ENCODE measurements at regions not wholly inside any gene's neighbourhood (a gene's known extent, or its start where the extent isn't known, plus 50 kb on each side); places are given as distances from the start of the nearest gene placed in this dataset.

- H3K9ac ChIP-seq (ENCODE audit: low read length in 2 of 2): no peak overlapping the region
- H3K9me3 ChIP-seq (ENCODE audit: control insufficient read depth in 2 of 2, low read length in 2 of 2): no peaks in the 10 kb centered on the region
- H3K27ac ChIP-seq (ENCODE audit: low read length): no peak overlapping the region
- H3K4me1 ChIP-seq (ENCODE audit: control insufficient read depth, insufficient read depth, low read length): peaks cover 2% of the 10 kb centered on the region
- no peak overlapping the region for H3K4me3 ChIP-seq (ENCODE audit: low read length in 2 of 2)
- H3K27me3 ChIP-seq (ENCODE audit: control insufficient read depth in 1 of 2, insufficient read depth in 2 of 2, low read length in 2 of 2): peaks cover 0 to 2% of the 10 kb centered on the region in 2 donors
- H3K36me3 ChIP-seq (ENCODE audit: control insufficient read depth in 2 of 2, insufficient read depth in 2 of 2, low read length in 2 of 2): no peaks in the 10 kb centered on the region
These were observed 120.5 kb upstream of the CCDC68 start for GRCh38 chr18:55079481-55080355.

DNA sequence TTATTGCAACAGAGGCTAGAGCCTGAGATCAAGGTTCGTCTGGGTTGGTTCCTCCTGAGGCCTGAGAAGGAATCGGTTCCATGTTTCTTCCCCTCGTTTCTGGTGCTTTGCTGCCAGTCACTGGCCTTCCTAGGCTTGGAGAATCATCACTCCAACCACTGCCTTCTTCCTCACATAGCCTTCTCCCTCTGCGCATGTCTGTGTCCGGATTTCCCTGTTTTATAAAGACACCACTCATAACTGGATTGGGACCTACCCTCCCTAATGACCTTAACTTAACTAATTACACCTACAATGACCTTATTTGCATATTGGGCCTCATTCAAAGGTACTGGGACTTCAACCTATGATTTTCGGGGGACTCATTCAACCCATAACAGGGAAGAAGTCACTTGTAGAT lies 119.8 kb upstream of the CCDC68 start:
- Histone ChIP-seq H3K36me3 (ENCODE audit: control insufficient read depth in 2 of 2, insufficient read depth in 2 of 2, low read length in 2 of 2) (no peaks in the 10 kb centered on the region), H3K4me3 (ENCODE audit: low read length in 2 of 2) (no peak overlapping the region), H3K27me3 (ENCODE audit: control insufficient read depth in 1 of 2, insufficient read depth in 2 of 2, low read length in 2 of 2) (peaks cover 0 to 2% of the 10 kb centered on the region in 2 donors), H3K9me3 (ENCODE audit: control insufficient read depth in 2 of 2, low read length in 2 of 2) (peaks cover 0 to 2% of the 10 kb centered on the region in 2 donors), H3K9ac (ENCODE audit: low read length in 2 of 2) (no peak overlapping the region), H3K4me1 (ENCODE audit: control insufficient read depth, insufficient read depth, low read length) (peaks cover 2% of the 10 kb centered on the region), H3K27ac (ENCODE audit: low read length) (no peak overlapping the region)

DNA sequence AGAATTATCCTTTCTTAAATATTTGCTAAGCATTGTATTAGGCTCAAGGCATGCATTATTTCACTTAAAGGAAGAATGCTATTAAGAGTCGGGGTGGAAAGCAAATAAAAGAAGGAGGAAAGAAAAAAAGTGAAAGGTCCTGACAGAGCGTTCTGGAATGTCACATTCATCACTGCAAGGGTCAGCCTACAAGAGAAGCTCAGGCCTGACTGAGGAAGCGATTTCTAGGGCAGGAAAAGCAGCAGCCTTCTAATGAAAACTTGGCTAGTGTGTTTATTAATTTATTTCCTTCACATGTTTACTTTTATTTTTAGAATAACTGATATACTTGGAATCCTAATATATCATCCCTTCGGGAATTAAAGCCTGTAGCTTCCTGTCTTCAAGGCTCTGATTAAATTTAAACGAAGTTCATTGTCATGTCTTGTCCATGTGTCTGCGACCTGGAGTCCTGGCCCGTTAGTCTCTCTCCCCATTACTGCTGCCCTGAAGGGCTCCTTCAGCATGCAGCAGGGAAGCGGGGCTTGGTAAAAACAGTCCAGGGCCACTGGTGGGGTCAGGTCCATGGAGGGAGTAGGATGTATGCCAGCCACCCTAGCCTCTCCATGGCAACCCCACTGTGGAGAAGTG lies 119.2 kb upstream of the CCDC68 start:
- Histone ChIP-seq H3K9me3 (ENCODE audit: control insufficient read depth in 2 of 2, low read length in 2 of 2) (peaks cover 0 to 4% of the 10 kb centered on the region in 2 donors), H3K36me3 (ENCODE audit: control insufficient read depth in 2 of 2, insufficient read depth in 2 of 2, low read length in 2 of 2) (no peaks in the 10 kb centered on the region), H3K27ac (ENCODE audit: low read length) (no peak overlapping the region), H3K27me3 (ENCODE audit: control insufficient read depth in 1 of 2, insufficient read depth in 2 of 2, low read length in 2 of 2) (peaks cover 0 to 2% of the 10 kb centered on the region in 2 donors), H3K4me1 (ENCODE audit: control insufficient read depth, insufficient read depth, low read length) (peaks cover 2% of the 10 kb centered on the region), H3K9ac (ENCODE audit: low read length in 2 of 2) (no peak overlapping the region), H3K4me3 (ENCODE audit: low read length in 2 of 2) (no peak overlapping the region)

- H3K36me3 ChIP-seq (ENCODE audit: control insufficient read depth in 2 of 2, insufficient read depth in 2 of 2, low read length in 2 of 2): no peaks in the 10 kb centered on the region
- H3K27me3 ChIP-seq (ENCODE audit: control insufficient read depth in 1 of 2, insufficient read depth in 2 of 2, low read length in 2 of 2): peaks cover 0 to 2% of the 10 kb centered on the region in 2 donors
- no peak overlapping the region for H3K9ac ChIP-seq (ENCODE audit: low read length in 2 of 2)
- peaks cover 2% of the 10 kb centered on the region for H3K4me1 ChIP-seq (ENCODE audit: control insufficient read depth, insufficient read depth, low read length)
- no peak overlapping the region for H3K27ac ChIP-seq (ENCODE audit: low read length)
- peaks cover 0 to 4% of the 10 kb centered on the region in 2 donors for H3K9me3 ChIP-seq (ENCODE audit: control insufficient read depth in 2 of 2, low read length in 2 of 2)
- no peak overlapping the region for H3K4me3 ChIP-seq (ENCODE audit: low read length in 2 of 2)
These were observed 117.5 kb upstream of the CCDC68 start for GRCh38 chr18:55076643-55077218.

DNA sequence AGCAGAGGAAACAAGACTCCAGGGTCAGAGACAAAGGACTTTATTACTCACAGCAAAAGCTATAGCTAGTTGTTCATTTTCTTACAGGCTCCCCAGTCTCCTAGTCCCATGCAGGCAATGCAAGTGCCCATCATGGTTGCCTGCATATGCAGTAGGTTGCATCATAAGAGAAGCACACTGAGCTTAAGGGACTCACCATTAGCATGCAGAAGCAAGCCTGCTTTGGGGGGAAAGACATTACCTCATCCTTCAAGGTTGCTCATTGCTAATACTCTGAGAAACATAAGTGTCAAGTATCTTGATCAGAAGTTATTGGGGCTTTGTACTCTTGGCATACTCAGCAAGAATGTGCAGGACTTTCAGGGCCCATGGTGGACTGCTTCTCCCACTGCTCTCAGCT lies 114.6 kb upstream of the CCDC68 start:
- peaks cover 0 to 4% of the 10 kb centered on the region in 2 donors for H3K9me3 ChIP-seq (ENCODE audit: control insufficient read depth in 2 of 2, low read length in 2 of 2)

GRCh38 chr18:55073116-55073515 lies 113.9 kb upstream of the CCDC68 start:
- Histone ChIP-seq H3K9me3 (ENCODE audit: control insufficient read depth in 2 of 2, low read length in 2 of 2) (peaks cover 0 to 4% of the 10 kb centered on the region in 2 donors), H3K9ac (ENCODE audit: low read length in 2 of 2) (no peak overlapping the region), H3K36me3 (ENCODE audit: control insufficient read depth in 2 of 2, insufficient read depth in 2 of 2, low read length in 2 of 2) (no peaks in the 10 kb centered on the region), H3K4me3 (ENCODE audit: low read length in 2 of 2) (no peak overlapping the region), H3K27me3 (ENCODE audit: control insufficient read depth in 1 of 2, insufficient read depth in 2 of 2, low read length in 2 of 2) (no peaks in the 10 kb centered on the region), H3K27ac (ENCODE audit: low read length) (no peak overlapping the region), H3K4me1 (ENCODE audit: control insufficient read depth, insufficient read depth, low read length) (no peaks in the 10 kb centered on the region)

More for the DNA sequence above, 114.6 kb upstream of the CCDC68 start:
- Histone ChIP-seq H3K9ac (ENCODE audit: low read length in 2 of 2) (no peak overlapping the region), H3K36me3 (ENCODE audit: control insufficient read depth in 2 of 2, insufficient read depth in 2 of 2, low read length in 2 of 2) (no peaks in the 10 kb centered on the region), H3K27ac (ENCODE audit: low read length) (no peak overlapping the region), H3K4me1 (ENCODE audit: control insufficient read depth, insufficient read depth, low read length) (no peaks in the 10 kb centered on the region), H3K4me3 (ENCODE audit: low read length in 2 of 2) (no peak overlapping the region), H3K27me3 (ENCODE audit: control insufficient read depth in 1 of 2, insufficient read depth in 2 of 2, low read length in 2 of 2) (no peaks in the 10 kb centered on the region)

DNA sequence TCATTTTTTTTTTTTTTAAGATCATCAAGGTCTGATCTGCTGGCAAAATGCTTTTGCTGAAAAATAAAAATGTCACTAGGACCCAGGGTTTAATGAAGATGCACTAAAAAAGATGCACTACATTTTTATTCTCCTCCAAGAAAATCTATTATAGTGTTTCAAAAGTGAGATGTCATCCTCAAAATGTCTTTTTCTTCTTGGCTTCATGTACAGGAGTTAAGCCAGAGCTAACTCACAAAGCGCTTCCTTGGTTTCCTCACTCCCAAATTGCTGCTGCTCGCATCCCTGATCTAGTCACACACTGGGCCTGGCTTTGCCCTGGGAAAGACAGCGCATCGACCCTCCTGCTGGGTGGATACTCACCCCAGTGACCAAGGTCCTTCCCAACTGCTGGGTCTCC lies 113.4 kb upstream of the CCDC68 start:
- no peak overlapping the region for H3K9ac ChIP-seq (ENCODE audit: low read length in 2 of 2)
- no peaks in the 10 kb centered on the region for H3K4me1 ChIP-seq (ENCODE audit: control insufficient read depth, insufficient read depth, low read length)
- peaks cover 0 to 4% of the 10 kb centered on the region in 2 donors for H3K9me3 ChIP-seq (ENCODE audit: control insufficient read depth in 2 of 2, low read length in 2 of 2)
- H3K27me3 ChIP-seq (ENCODE audit: control insufficient read depth in 1 of 2, insufficient read depth in 2 of 2, low read length in 2 of 2): no peaks in the 10 kb centered on the region
- no peak overlapping the region for H3K27ac ChIP-seq (ENCODE audit: low read length)
- no peaks in the 10 kb centered on the region for H3K36me3 ChIP-seq (ENCODE audit: control insufficient read depth in 2 of 2, insufficient read depth in 2 of 2, low read length in 2 of 2)
- H3K4me3 ChIP-seq (ENCODE audit: low read length in 2 of 2): no peak overlapping the region

DNA sequence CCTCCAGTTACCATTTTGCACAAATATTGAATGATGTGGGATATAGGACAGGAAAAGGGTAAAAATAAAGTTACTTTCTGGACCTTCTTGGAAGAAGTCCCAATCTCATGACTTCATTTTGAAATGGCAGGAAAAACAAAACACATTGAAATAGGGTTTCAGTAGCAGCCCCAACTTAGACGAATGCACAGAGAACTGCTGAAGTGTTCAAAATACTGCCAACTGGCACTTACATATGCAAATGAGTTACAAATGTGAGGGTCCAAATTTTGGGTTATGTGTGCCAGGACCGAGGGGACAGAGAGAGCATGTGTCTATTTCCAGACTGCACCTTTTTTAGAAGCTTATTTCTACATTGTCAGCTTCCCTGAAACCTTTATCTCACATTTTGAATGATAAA lies 112.9 kb upstream of the CCDC68 start:
- Histone ChIP-seq H3K4me1 (ENCODE audit: control insufficient read depth, insufficient read depth, low read length) (no peaks in the 10 kb centered on the region), H3K27me3 (ENCODE audit: control insufficient read depth in 1 of 2, insufficient read depth in 2 of 2, low read length in 2 of 2) (no peaks in the 10 kb centered on the region), H3K9ac (ENCODE audit: low read length in 2 of 2) (no peak overlapping the region), H3K9me3 (ENCODE audit: control insufficient read depth in 2 of 2, low read length in 2 of 2) (peaks cover 0 to 4% of the 10 kb centered on the region in 2 donors), H3K4me3 (ENCODE audit: low read length in 2 of 2) (no peak overlapping the region), H3K36me3 (ENCODE audit: control insufficient read depth in 2 of 2, insufficient read depth in 2 of 2, low read length in 2 of 2) (no peaks in the 10 kb centered on the region), H3K27ac (ENCODE audit: low read length) (no peak overlapping the region)

DNA sequence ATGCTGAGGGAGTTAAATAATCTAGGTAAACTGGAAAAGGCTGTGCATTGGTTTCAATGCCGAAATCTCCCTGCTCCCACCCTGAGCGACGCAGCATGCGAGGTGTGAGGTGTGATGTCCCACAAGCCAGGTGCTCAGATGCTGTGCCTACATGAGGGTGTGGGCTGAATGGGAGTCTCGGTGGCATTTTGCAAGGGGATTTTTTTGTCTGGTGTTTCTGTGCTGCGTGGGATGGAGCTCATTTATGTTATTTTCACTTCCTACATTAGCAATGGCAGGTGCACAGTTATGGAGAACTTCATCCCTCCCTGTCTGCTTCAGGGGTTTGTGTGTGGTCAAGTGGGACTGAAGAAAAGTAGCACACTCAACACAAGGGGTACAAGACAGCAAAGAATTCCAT lies 110.2 kb upstream of the CCDC68 start:
- H3K4me1 ChIP-seq (ENCODE audit: control insufficient read depth, insufficient read depth, low read length): no peaks in the 10 kb centered on the region
- H3K27me3 ChIP-seq (ENCODE audit: control insufficient read depth in 1 of 2, insufficient read depth in 2 of 2, low read length in 2 of 2): no peaks in the 10 kb centered on the region
- no peaks in the 10 kb centered on the region for H3K36me3 ChIP-seq (ENCODE audit: control insufficient read depth in 2 of 2, insufficient read depth in 2 of 2, low read length in 2 of 2)

GRCh38 chr18:55064760-55065159 lies 105.5 kb upstream of the CCDC68 start:
- no peaks in the 10 kb centered on the region for H3K9me3 ChIP-seq (ENCODE audit: control insufficient read depth in 2 of 2, low read length in 2 of 2)
- H3K4me3 ChIP-seq (ENCODE audit: low read length in 2 of 2): no peak overlapping the region
- no peaks in the 10 kb centered on the region for H3K36me3 ChIP-seq (ENCODE audit: control insufficient read depth in 2 of 2, insufficient read depth in 2 of 2, low read length in 2 of 2)
- no peaks in the 10 kb centered on the region for H3K4me1 ChIP-seq (ENCODE audit: control insufficient read depth, insufficient read depth, low read length)
- H3K27ac ChIP-seq (ENCODE audit: low read length): no peak overlapping the region
- no peak overlapping the region for H3K9ac ChIP-seq (ENCODE audit: low read length in 2 of 2)
- H3K27me3 ChIP-seq (ENCODE audit: control insufficient read depth in 1 of 2, insufficient read depth in 2 of 2, low read length in 2 of 2): no peaks in the 10 kb centered on the region

More for the DNA sequence above, 110.2 kb upstream of the CCDC68 start:
- H3K4me3 ChIP-seq (ENCODE audit: low read length in 2 of 2): no peak overlapping the region
- H3K9me3 ChIP-seq (ENCODE audit: control insufficient read depth in 2 of 2, low read length in 2 of 2): peaks cover 0 to 4% of the 10 kb centered on the region in 2 donors
- H3K9ac ChIP-seq (ENCODE audit: low read length in 2 of 2): no peak overlapping the region
- H3K27ac ChIP-seq (ENCODE audit: low read length): no peak overlapping the region

All from stomach smooth muscle (tissue), 2 donors.